IMR-90 (cell line): ENCODE measurements at regions not wholly inside any gene's neighbourhood (a gene's known extent, or its start where the extent isn't known, plus 50 kb on each side); places are given as distances from the start of the nearest gene placed in this dataset.

Source experiments
- ATAC-seq: fragments of 200-7000 bp; cut with Tn5 transposase; 2 replicates; pipeline ENCODE4 v1.9.1; 2020; ENCODE audit warnings: low read depth, mild to moderate bottlenecking, moderate library complexity
- BruUV-seq: library from RNA; stranded (reverse); fragments of 400-500 nt; replicated peaks from 2 replicates; lab custom pipeline; 2021; lab: Mats Ljungman, UMichigan
- CTCF ChIA-PET: fragments of 300-600 bp; formaldehyde crosslinking; extraction: SDS; loops from one replicate; lab custom pipeline; 2021; ENCODE audit warnings: antibody characterized with exemption; lab: Yijun Ruan, JAX
- POLR2A ChIA-PET: fragments of 300-600 bp; sonication (Branson Sonifier 250); formaldehyde crosslinking; loops from one replicate; lab custom pipeline; 2022; ENCODE audit warnings: antibody characterized with exemption; ENCODE audit not compliant: unreplicated experiment; lab: Charles Lee
- DNase-seq: peaks from one replicate; pipeline ENCODE4 v3.0.0; 2013
- H2AFZ ChIP-seq: replicated peaks from 2 replicates; pipeline ENCODE3; 2013; ENCODE audit warnings: low read length, mild to moderate bottlenecking; ENCODE audit not compliant: poor library complexity
- H2AK5ac ChIP-seq: 2 replicates; pipeline ENCODE4 v1.6.1; 2013; ENCODE audit warnings: low read depth, low read length, inconsistent platforms
- H2AK9ac ChIP-seq: replicated peaks from 2 replicates; pipeline ENCODE3; 2013; ENCODE audit warnings: mild to moderate bottlenecking, low read depth, low read length, moderate library complexity; ENCODE audit not compliant: poor library complexity
- H2BK120ac ChIP-seq: 2 replicates; pipeline ENCODE4 v1.6.1; 2013; ENCODE audit warnings: low read depth, low read length, inconsistent platforms
- H2BK15ac ChIP-seq: 3 replicates; pipeline ENCODE4 v1.6.1; 2013; ENCODE audit warnings: low read depth, low read length, inconsistent platforms
- H2BK20ac ChIP-seq: 2 replicates; pipeline ENCODE4 v1.6.1; 2013; ENCODE audit warnings: low read depth, mild to moderate bottlenecking, inconsistent platforms, low read length, moderate library complexity
- H2BK5ac ChIP-seq: 2 replicates; pipeline ENCODE4 v1.6.1; 2013; ENCODE audit warnings: mild to moderate bottlenecking, low read depth, low read length, inconsistent platforms; ENCODE audit not compliant: poor library complexity, severe bottlenecking
- H3K14ac ChIP-seq: replicated peaks from 2 replicates; pipeline ENCODE4 v1.6.1; 2013; ENCODE audit warnings: low read depth, low read length, inconsistent platforms
- H3K18ac ChIP-seq: 2 replicates; pipeline ENCODE4 v1.6.1; 2013; ENCODE audit warnings: low read depth, low read length, control low read depth
- H3K23ac ChIP-seq: 2 replicates; pipeline ENCODE4 v1.6.1; 2013; ENCODE audit warnings: low read depth, low read length, inconsistent platforms
- H3K27ac ChIP-seq: 2 replicates; pipeline ENCODE4 v1.5.1; 2013; ENCODE audit warnings: mild to moderate bottlenecking, control low read depth, low read length; ENCODE audit not compliant: insufficient read depth
- H3K27me3 ChIP-seq: 2 replicates; pipeline ENCODE4 v1.6.1; 2013; ENCODE audit warnings: low read length; ENCODE audit not compliant: control insufficient read depth, insufficient read depth
- H3K36me3 ChIP-seq: 2 replicates; pipeline ENCODE4 v1.6.1; 2013; ENCODE audit warnings: low read length, mixed read lengths; ENCODE audit not compliant: control insufficient read depth, insufficient read depth
- H3K4ac ChIP-seq: 2 replicates; pipeline ENCODE4 v1.6.1; 2013; ENCODE audit warnings: low read depth, low read length, inconsistent platforms
- H3K4me1 ChIP-seq: 2 replicates; pipeline ENCODE4 v1.6.1; 2013; ENCODE audit warnings: low read length, mixed read lengths; ENCODE audit not compliant: control insufficient read depth, insufficient read depth
- H3K4me2 ChIP-seq: 2 replicates; pipeline ENCODE4 v1.6.1; 2013; ENCODE audit warnings: low read depth, mild to moderate bottlenecking, control low read depth, low read length, moderate library complexity
- H3K4me3 ChIP-seq: 2 replicates; pipeline ENCODE4 v1.5.1; 2013; ENCODE audit warnings: low read depth, mild to moderate bottlenecking, control low read depth, low read length, moderate library complexity; ENCODE audit not compliant: insufficient read depth
- H3K56ac ChIP-seq: 2 replicates; pipeline ENCODE4 v1.6.1; 2013; ENCODE audit warnings: low read length, inconsistent platforms; ENCODE audit not compliant: insufficient read depth; ENCODE audit errors: extremely low read depth
- H3K79me1 ChIP-seq, 2 experiments: 2 replicates each; pipeline ENCODE4 v1.6.1; 2013; ENCODE audit warnings: low read length in 2 of 2, inconsistent platforms in 1 of 2, low read depth in 1 of 2
- H3K9ac ChIP-seq: 2 replicates; pipeline ENCODE4 v1.6.1; 2013; ENCODE audit warnings: low read depth, low read length, control low read depth
- H3K9me1 ChIP-seq: 2 replicates; pipeline ENCODE4 v1.6.1; 2013; ENCODE audit warnings: low read length, inconsistent platforms; ENCODE audit not compliant: insufficient read depth
- H3K9me3 ChIP-seq: 2 replicates; pipeline ENCODE4 v1.6.1; 2013; ENCODE audit warnings: low read length; ENCODE audit not compliant: control insufficient read depth, insufficient read depth
- H4K20me1 ChIP-seq: 2 replicates; pipeline ENCODE4 v1.6.1; 2013; ENCODE audit warnings: low read length, inconsistent platforms; ENCODE audit not compliant: insufficient read depth
- H4K5ac ChIP-seq: 2 replicates; pipeline ENCODE4 v1.6.1; 2013; ENCODE audit warnings: mild to moderate bottlenecking, low read depth, low read length, control low read depth
- H4K8ac ChIP-seq, 2 experiments: 2 replicates each; pipeline ENCODE4 v1.6.1; 2013; ENCODE audit warnings: low read depth in 2 of 2, low read length in 2 of 2, control low read depth in 1 of 2, inconsistent platforms in 1 of 2
- H4K91ac ChIP-seq: 2 replicates; pipeline ENCODE4 v1.6.1; 2013; ENCODE audit warnings: low read depth, low read length, inconsistent platforms; ENCODE audit not compliant: insufficient read depth
- CEBPB ChIP-seq: IDR thresholded peaks from 2 replicates; pipeline ENCODE4 v1.6.1; 2012; ENCODE audit warnings: low read depth, low read length, improper control_type of control experiment
- CHD1 ChIP-seq: IDR thresholded peaks from 2 replicates; pipeline ENCODE4 v1.6.1; 2012; ENCODE audit warnings: low read depth, low read length, improper control_type of control experiment
- MXI1 ChIP-seq: IDR thresholded peaks from 2 replicates; pipeline ENCODE4 v1.6.1; 2012; ENCODE audit warnings: low read depth, mild to moderate bottlenecking, low read length, moderate library complexity, borderline replicate concordance
- SMC3 ChIP-seq: fragments of 150-350 bp; IDR thresholded peaks from 2 replicates; pipeline ENCODE4 v1.6.1; 2016; ENCODE audit warnings: low read depth, mild to moderate bottlenecking, antibody characterized with exemption, low read length, moderate library complexity
- WGBS, 2 experiments: methylation state at CpG; one replicate each; pipeline versions ENCODE4 v1.1.5 to v1.1.7; 2013; ENCODE audit warnings: missing lambda C conversion rate in 2 of 2; ENCODE audit not compliant: insufficient read length in 1 of 2; ENCODE audit errors: extremely low coverage in 2 of 2; 5-methylcytosine and 5-hydroxymethylcytosine counted together
- dilution Hi-C: fragments of 300-500 bp; cut with HindIII; formaldehyde crosslinking; loops from one replicate; pipeline ENCODE4 v1.14.3; 2018; ENCODE audit warnings: low sequenced_read_pairs; ENCODE audit not compliant: unreplicated experiment
- in situ Hi-C: fragments of 300-500 bp; cut with MboI; formaldehyde crosslinking; loops from 3 replicates; pipeline ENCODE4 v1.14.3; 2019; ENCODE audit warnings: low sequenced_read_pairs, inconsistent platforms, mixed read lengths
- intact Hi-C: fragments of 100-400 bp; cut with micrococcal nuclease; formaldehyde crosslinking; loops from 2 replicates; pipeline ENCODE4 v1.10.0; 2022

DNA sequence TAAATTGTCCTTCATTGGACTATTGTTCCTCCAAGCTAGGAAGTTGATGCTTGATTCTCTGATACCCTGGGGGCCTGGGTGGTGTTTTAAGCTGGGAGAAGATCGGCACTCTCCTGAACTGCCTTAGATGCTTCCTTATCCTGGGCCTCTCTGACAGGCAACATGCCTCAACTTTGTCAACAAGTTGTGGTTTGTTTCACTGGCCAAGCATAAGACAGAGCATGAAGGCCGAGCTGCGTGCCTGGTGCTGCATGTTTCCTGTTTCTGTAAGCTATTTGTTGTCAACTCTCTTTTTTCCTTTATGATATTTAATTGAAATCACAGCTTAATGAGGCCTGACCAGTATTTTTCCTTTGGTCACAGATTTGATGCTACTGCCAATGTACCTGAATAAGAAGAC, 187.6 kb upstream of the TNC start:
- dilution Hi-C loops: no loop called here
- Histone ChIP-seq H4K91ac (no peak overlapping the region), H3K4me1 (no peaks in the 10 kb centered on the region), H3K9me1 (no peaks in the 10 kb centered on the region), H3K56ac (no peak overlapping the region), H3K27ac (no peak overlapping the region), H4K8ac (no peak overlapping the region), H2BK5ac (no peak overlapping the region), H3K9ac (no peak overlapping the region), H2BK120ac (no peak overlapping the region), H4K20me1 (no peaks in the 10 kb centered on the region), H2AK9ac (no peak overlapping the region), H2AFZ (no peak overlapping the region), H3K14ac (no peak overlapping the region), H3K23ac (no peak overlapping the region), H3K4ac (no peak overlapping the region), H4K5ac (no peak overlapping the region), H2BK20ac (no peak overlapping the region), H3K79me1 (no peaks in the 10 kb centered on the region), H3K4me3 (no peak overlapping the region), H3K27me3 (no peaks in the 10 kb centered on the region), H2AK5ac (no peak overlapping the region), H3K36me3 (no peaks in the 10 kb centered on the region), H3K18ac (no peak overlapping the region), H2BK15ac (no peak overlapping the region), H3K9me3 (no peaks in the 10 kb centered on the region), H3K4me2 (no peak overlapping the region)
- no peak for ATAC-seq
- in situ Hi-C loops: no loop called here
- ChIA-PET POLR2A (no interaction called here), CTCF (interaction anchor here (0.6 kb wide), 1 partner anchor 738 kb away, joined by 3 read pairs; no protein-coding TSS in a partner anchor)
- no CpG with 5 or more reads among the region's 3 CpGs for WGBS, 2 experiments
- intact Hi-C loops: no loop called here
- no TSS peak for BruUV-seq
- no peak for TF ChIP-seq CEBPB
- TF ChIP-seq CHD1: no peak
- TF ChIP-seq SMC3: no peak
- no peak for TF ChIP-seq MXI1
- DNase-seq: no peak
